GM23338 (cell line): ENCODE measurements at regions not wholly inside any gene's neighbourhood (a gene's known extent, or its start where the extent isn't known, plus 50 kb on each side); places are given as distances from the start of the nearest gene placed in this dataset.

Experiments
- ATAC-seq: fragments of 200-7000 bp; cut with Tn5 transposase; 3 replicates; pipeline ENCODE4 v1.9.1; 2020
- DNase-seq: peaks from one replicate; pipeline ENCODE4 v3.0.0-alpha.2; 2015; ENCODE audit warnings: low spot score
- H2AFZ ChIP-seq: fragments of 200-600 bp; sonication (generic); 2 replicates; pipeline ENCODE4 v1.8.0; 2016; ENCODE audit warnings: antibody characterized with exemption, mild to moderate bottlenecking, moderate library complexity
- H3F3A ChIP-seq: fragments of 200-600 bp; sonication (generic); replicated peaks from 2 replicates; pipeline ENCODE4 v1.8.0; 2017; ENCODE audit warnings: antibody characterized with exemption, mixed run types, low read depth
- H3K27ac ChIP-seq: fragments of 200-600 bp; sonication (generic); 2 replicates; pipeline ENCODE4 v1.6.1; 2016; ENCODE audit warnings: low read depth
- H3K27me3 ChIP-seq: fragments of 200-600 bp; sonication (generic); 2 replicates; pipeline ENCODE4 v1.8.0; 2016; ENCODE audit warnings: mild to moderate bottlenecking, mixed run types, moderate library complexity; ENCODE audit not compliant: insufficient read depth
- H3K36me3 ChIP-seq: fragments of 200-600 bp; sonication (generic); 2 replicates; pipeline ENCODE4 v1.8.0; 2016; ENCODE audit warnings: mild to moderate bottlenecking; ENCODE audit not compliant: insufficient read depth
- H3K4me1 ChIP-seq: fragments of 200-600 bp; sonication (generic); 2 replicates; pipeline ENCODE4 v1.8.0; 2016; ENCODE audit warnings: mild to moderate bottlenecking, moderate library complexity; ENCODE audit not compliant: insufficient read depth
- H3K4me2 ChIP-seq: fragments of 200-600 bp; sonication (generic); 2 replicates; pipeline ENCODE4 v1.7.1; 2017; ENCODE audit warnings: mixed run types
- H3K4me3 ChIP-seq: fragments of 200-600 bp; sonication (generic); 2 replicates; pipeline ENCODE4 v1.6.1; 2016; ENCODE audit warnings: mixed run types
- H3K79me2 ChIP-seq: fragments of 200-600 bp; sonication (generic); replicated peaks from 2 replicates; pipeline ENCODE4 v1.8.0; 2017; ENCODE audit warnings: mild to moderate bottlenecking; ENCODE audit not compliant: insufficient read depth
- H3K9me2 ChIP-seq: fragments of 200-600 bp; sonication (generic); 2 replicates; pipeline ENCODE4 v1.8.0; 2017; ENCODE audit not compliant: insufficient read depth
- H4K20me1 ChIP-seq: fragments of 200-600 bp; sonication (generic); replicated peaks from 2 replicates; pipeline ENCODE4 v1.8.0; 2017; ENCODE audit warnings: mild to moderate bottlenecking; ENCODE audit not compliant: insufficient read depth
- H3K27ac Mint-ChIP-seq: 2 replicates; pipeline ENCODE4 v1.8.0; 2020; ENCODE audit warnings: inconsistent platforms, mild to moderate bottlenecking, moderate library complexity, mixed read lengths
- H3K27me3 Mint-ChIP-seq: 3 replicates; pipeline ENCODE4 v1.8.0; 2022; ENCODE audit warnings: low read depth, mild to moderate bottlenecking, moderate library complexity, mixed read lengths, inconsistent platforms; ENCODE audit not compliant: insufficient read depth, poor library complexity
- H3K36me3 Mint-ChIP-seq: 3 replicates; pipeline ENCODE4 v1.8.0; 2021; ENCODE audit warnings: low read depth, mild to moderate bottlenecking, inconsistent platforms, moderate library complexity, mixed read lengths
- H3K4me1 Mint-ChIP-seq: 3 replicates; pipeline ENCODE4 v1.8.0; 2020; ENCODE audit warnings: mild to moderate bottlenecking, inconsistent platforms, mixed read lengths
- H3K4me3 Mint-ChIP-seq: 3 replicates; pipeline ENCODE4 v1.8.0; 2021; ENCODE audit warnings: moderate library complexity, mild to moderate bottlenecking, inconsistent platforms, mixed read lengths
- H3K9me3 Mint-ChIP-seq: 3 replicates; pipeline ENCODE4 v1.8.0; 2020; ENCODE audit warnings: moderate library complexity, mild to moderate bottlenecking, inconsistent platforms, mixed read lengths
- CREB1 ChIP-seq: fragments of 250-450 bp; sonication (Bioruptor Pico); IDR thresholded peaks from 2 replicates; pipeline ENCODE4 v1.5.0; 2020; ENCODE audit warnings: low read depth, mild to moderate bottlenecking, moderate library complexity
- CTCF ChIP-seq, 2 experiments: fragments of 200-600 bp in 1 of 2; sonication (generic) in 1 of 2; conservative IDR thresholded peaks; 2 replicates each; pipeline versions ENCODE4 v1.5.1 to v1.6.1; 2016 to 2017; ENCODE audit warnings: antibody characterized with exemption in 2 of 2, low read depth in 2 of 2, mild to moderate bottlenecking in 2 of 2, moderate library complexity in 1 of 2
- ETS1 ChIP-seq: IDR thresholded peaks from 2 replicates; pipeline ENCODE4 v1.6.1; 2016; ENCODE audit warnings: antibody characterized with exemption
- EZH2 ChIP-seq: fragments of 200-600 bp; sonication (generic); IDR thresholded peaks from one replicate; pipeline ENCODE4 v1.8.0; 2017; ENCODE audit warnings: antibody characterized with exemption, mild to moderate bottlenecking, low read depth; ENCODE audit not compliant: unreplicated experiment
- EZH2phosphoT487 ChIP-seq: fragments of 200-600 bp; sonication (generic); IDR thresholded peaks from one replicate; pipeline ENCODE4 v1.8.1; 2018; ENCODE audit warnings: antibody characterized with exemption; ENCODE audit not compliant: unreplicated experiment
- JUNB ChIP-seq: IDR thresholded peaks from one replicate; pipeline ENCODE4 v1.6.1; 2016; ENCODE audit warnings: antibody characterized with exemption; ENCODE audit not compliant: unreplicated experiment
- NANOG ChIP-seq: IDR thresholded peaks from 2 replicates; pipeline ENCODE4 v1.6.1; 2016; ENCODE audit warnings: antibody characterized with exemption, borderline replicate concordance
- POLR2AphosphoS5 ChIP-seq: IDR thresholded peaks from 2 replicates; pipeline ENCODE4 v1.6.1; 2016; ENCODE audit warnings: antibody characterized with exemption, low read depth
- REST ChIP-seq: IDR thresholded peaks from one replicate; pipeline ENCODE4 v1.6.1; 2018; ENCODE audit warnings: antibody characterized with exemption; ENCODE audit not compliant: unreplicated experiment
- STAT1 ChIP-seq: IDR thresholded peaks from one replicate; pipeline ENCODE4 v1.6.1; 2016; ENCODE audit warnings: antibody characterized with exemption; ENCODE audit not compliant: unreplicated experiment
- ZNF114 ChIP-seq: fragments of 250-450 bp; sonication (Bioruptor Pico); IDR thresholded peaks from 2 replicates; pipeline ENCODE4 v1.5.0; 2020; ENCODE audit warnings: mild to moderate bottlenecking, moderate library complexity
- ZNF331 ChIP-seq: fragments of 250-450 bp; sonication (Bioruptor Pico); IDR thresholded peaks from 2 replicates; pipeline ENCODE4 v1.5.0; 2020; ENCODE audit warnings: low read depth, mild to moderate bottlenecking, moderate library complexity
- ZNF462 ChIP-seq: fragments of 250-450 bp; sonication (Bioruptor Pico); IDR thresholded peaks from 2 replicates; pipeline ENCODE4 v1.5.0; 2020; ENCODE audit warnings: mild to moderate bottlenecking, moderate library complexity

GRCh38 chr1:60636946-60637345, 445.4 kb upstream of the NFIA start:
- Histone ChIP-seq H3K79me2 (no peaks in the 10 kb centered on the region), H3K4me3 (no peak overlapping the region), H3K4me2 (no peak overlapping the region), H3K36me3 (no peaks in the 10 kb centered on the region), H3K27me3 (no peaks in the 10 kb centered on the region), H3K27ac (no peak overlapping the region), H2AFZ (no peak overlapping the region), H3K9me2 (no peaks in the 10 kb centered on the region), H3F3A (no peaks in the 10 kb centered on the region), H3K4me1 (no peaks in the 10 kb centered on the region), H4K20me1 (no peaks in the 10 kb centered on the region)
- Mint-ChIP-seq H3K4me3 (no peak overlapping the region), H3K4me1 (peaks cover 7% of the 10 kb centered on the region; the same call in 2 of the 3 replicates), H3K27me3 (no peaks in the 10 kb centered on the region), H3K36me3 (no peaks in the 10 kb centered on the region; the same call in 2 of the 3 replicates), H3K27ac (no peak overlapping the region), H3K9me3 (no peaks in the 10 kb centered on the region)
- TF ChIP-seq POLR2AphosphoS5 (no peak), CREB1 (no peak), ZNF462 (no peak), ZNF331 (CRISPR knock-in tag) (no peak), EZH2phosphoT487 (no peak), EZH2 (no peak), NANOG (no peak), ZNF114 (CRISPR knock-in tag) (no peak), JUNB (no peak), ETS1 (no peak), REST (no peak), CTCF (conservative IDR thresholded peaks at IDR 0.05; ENCODE audit: low read depth in 2 of 2) (no peak), STAT1 (no peak)
- no peak for DNase-seq
- no peak for ATAC-seq
